HCT116 (cell line): ENCODE measurements at regions not wholly inside any gene's neighbourhood (a gene's known extent, or its start where the extent isn't known, plus 50 kb on each side); places are given as distances from the start of the nearest gene placed in this dataset.

Experiments
- ATAC-seq: fragments of 200-7000 bp; cut with Tn5 transposase; 2 replicates; pipeline ENCODE4 v1.9.1; 2020; ENCODE audit warnings: mild to moderate bottlenecking, moderate library complexity
- BruUV-seq: library from RNA; stranded (reverse); fragments of 400-500 nt; replicated peaks from 2 replicates; lab custom pipeline; 2021; lab: Mats Ljungman, UMichigan
- CTCF ChIA-PET: fragments of 300-600 bp; sonication (Branson Sonifier 250); formaldehyde crosslinking; loops from one replicate; lab custom pipeline; 2021; ENCODE audit warnings: antibody characterized with exemption; lab: Charles Lee
- POLR2A ChIA-PET: fragments of 300-600, 350-600 bp; sonication (Branson Sonifier 250); formaldehyde crosslinking; loops from one replicate; lab custom pipeline; 2021; ENCODE audit warnings: antibody characterized with exemption; lab: Charles Lee
- RAD21 ChIA-PET, 2 experiments: fragments of 300-600 bp; sonication (Branson Sonifier 250); formaldehyde crosslinking; loops; one replicate each; lab custom pipeline; 2023; ENCODE audit warnings: low total read pairs in 2 of 2; ENCODE audit not compliant: uncharacterized antibody in 2 of 2, unreplicated experiment in 2 of 2, low non-redundant PET in 1 of 2; lab: Charles Lee
- DNase-seq: peaks from one replicate; pipeline ENCODE4 v3.0.0-alpha.2; 2010; ENCODE audit warnings: low read depth, low spot score
- H2AFZ ChIP-seq: fragments of 200-600 bp; shearing (Covaris generic), sonication (generic); 2 replicates; pipeline ENCODE4 v1.6.1; 2017; ENCODE audit warnings: low read depth, mixed run types, mixed read lengths, antibody characterized with exemption, low read length; ENCODE audit not compliant: poor library complexity, severe bottlenecking
- H3K27ac ChIP-seq: 2 replicates; pipeline ENCODE4 v1.5.1; 2012; ENCODE audit warnings: low read depth, low read length
- H3K27me3 ChIP-seq: fragments of 200-600 bp; sonication (generic); 2 replicates; pipeline ENCODE4 v1.6.1; 2016; ENCODE audit warnings: mixed run types, low read length, mixed read lengths; ENCODE audit not compliant: insufficient read depth
- H3K36me3 ChIP-seq, 2 experiments: fragments of 200-500 bp in 1 of 2; fragments of 200-600 bp in 1 of 2; sonication (Bioruptor generic) in 1 of 2; sonication (generic) in 1 of 2; 2 replicates each; pipeline versions ENCODE4 v1.5.1 to v1.6.1; 2014 to 2016; ENCODE audit warnings: low read length in 2 of 2, inconsistent platforms in 1 of 2, mixed read lengths in 1 of 2, mixed run types in 1 of 2; ENCODE audit not compliant: insufficient read depth in 2 of 2, control insufficient read depth in 1 of 2
- H3K4me1 ChIP-seq, 2 experiments: fragments of 200-600 bp in 1 of 2; sonication (generic) in 1 of 2; 2 replicates each; pipeline versions ENCODE4 v1.5.1 to v1.6.1; 2012 to 2017; ENCODE audit warnings: low read length in 2 of 2, inconsistent platforms in 1 of 2, mild to moderate bottlenecking in 1 of 2, mixed read lengths in 1 of 2, mixed run types in 1 of 2, moderate library complexity in 1 of 2; ENCODE audit not compliant: insufficient read depth in 2 of 2, control insufficient read depth in 1 of 2
- H3K4me2 ChIP-seq: fragments of 200-600 bp; sonication (generic); 2 replicates; pipeline ENCODE4 v1.6.1; 2017; ENCODE audit warnings: mixed run types, low read length, mixed read lengths
- H3K4me3 ChIP-seq, 2 experiments: fragments of 200-600 bp in 1 of 2; sonication (generic) in 1 of 2; replicated peaks in 1 of 2; 2 replicates each; pipeline ENCODE4 v1.5.1; 2011 to 2016; ENCODE audit warnings: low read length in 2 of 2, control low read depth in 1 of 2, low read depth in 1 of 2, mild to moderate bottlenecking in 1 of 2, mixed read lengths in 1 of 2, mixed run types in 1 of 2
- H3K79me2 ChIP-seq: fragments of 200-600 bp; sonication (generic); 2 replicates; pipeline ENCODE4 v1.6.1; 2017; ENCODE audit warnings: mild to moderate bottlenecking, mixed run types, low read length, moderate library complexity, mixed read lengths; ENCODE audit not compliant: insufficient read depth
- H3K9ac ChIP-seq: fragments of 200-600 bp; sonication (generic); 2 replicates; pipeline ENCODE4 v1.6.1; 2016; ENCODE audit warnings: low read length, mixed read lengths
- H3K9me2 ChIP-seq: fragments of 200-600 bp; sonication (generic), shearing (Covaris generic); 2 replicates; pipeline ENCODE4 v1.6.1; 2017; ENCODE audit warnings: mixed run types, mild to moderate bottlenecking, moderate library complexity; ENCODE audit not compliant: insufficient read depth
- H3K9me3 ChIP-seq, 2 experiments: fragments of 200-500 bp in 1 of 2; fragments of 200-600 bp in 1 of 2; sonication (Bioruptor generic) in 1 of 2; sonication (generic) in 1 of 2; 2 replicates each; pipeline ENCODE4 v1.6.1; 2014 to 2017; ENCODE audit warnings: low read length in 2 of 2, mixed read lengths in 2 of 2, inconsistent platforms in 1 of 2, low read depth in 1 of 2, mild to moderate bottlenecking in 1 of 2, mixed run types in 1 of 2, moderate library complexity in 1 of 2; ENCODE audit not compliant: control insufficient read depth in 1 of 2, insufficient read depth in 1 of 2
- H4K20me1 ChIP-seq: fragments of 200-600 bp; sonication (generic), shearing (Covaris generic); 2 replicates; pipeline ENCODE4 v1.6.1; 2017; ENCODE audit warnings: mixed run types, mild to moderate bottlenecking, moderate library complexity; ENCODE audit not compliant: insufficient read depth
- CBX3 ChIP-seq: IDR thresholded peaks from 2 replicates; pipeline ENCODE4 v1.6.1; 2012; ENCODE audit warnings: low read depth
- CEBPB ChIP-seq: IDR thresholded peaks from 2 replicates; pipeline ENCODE4 v1.6.1; 2012; ENCODE audit warnings: low read depth
- CTCF ChIP-seq, 3 experiments: fragments of 200-600 bp in 1 of 3; sonication (generic) in 1 of 3; IDR thresholded peaks in 2 of 3; conservative IDR thresholded peaks in 1 of 3; 2 replicates each; pipeline ENCODE4 v1.5.1; 2012 to 2017; ENCODE audit warnings: low read depth in 2 of 3, low read length in 2 of 3, antibody characterized with exemption in 1 of 3, borderline replicate concordance in 1 of 3, control low read depth in 1 of 3, mild to moderate bottlenecking in 1 of 3, mixed read lengths in 1 of 3, mixed run types in 1 of 3, moderate library complexity in 1 of 3; ENCODE audit not compliant: insufficient read depth in 1 of 3
- EGR1 ChIP-seq: IDR thresholded peaks from 2 replicates; pipeline ENCODE4 v1.6.1; 2012; ENCODE audit warnings: low read depth
- EZH2phosphoT487 ChIP-seq: fragments of 200-600 bp; IDR thresholded peaks from 2 replicates; pipeline ENCODE4 v1.6.1; 2018; ENCODE audit warnings: antibody characterized with exemption, borderline replicate concordance
- FOSL1 ChIP-seq: IDR thresholded peaks from 2 replicates; pipeline ENCODE4 v1.6.1; 2012; ENCODE audit warnings: low read depth
- MAX ChIP-seq: IDR thresholded peaks from 2 replicates; pipeline ENCODE4 v1.6.1; 2012
- POLR2A ChIP-seq: IDR thresholded peaks from 2 replicates; pipeline ENCODE4 v1.7.0; 2011; ENCODE audit warnings: borderline replicate concordance; ENCODE audit not compliant: insufficient read depth, insufficient read length; ENCODE audit errors: extremely low read depth
- RAD21 ChIP-seq: IDR thresholded peaks from 2 replicates; pipeline ENCODE4 v1.6.1; 2012; ENCODE audit warnings: low read depth, mild to moderate bottlenecking
- SIN3A ChIP-seq: IDR thresholded peaks from 2 replicates; pipeline ENCODE4 v1.6.1; 2012; ENCODE audit warnings: low read depth
- SP1 ChIP-seq: IDR thresholded peaks from 2 replicates; pipeline ENCODE4 v1.6.1; 2012; ENCODE audit warnings: low read depth
- TCF7L2 ChIP-seq: IDR thresholded peaks from 2 replicates; pipeline ENCODE4 v1.7.0; 2011; ENCODE audit warnings: borderline replicate concordance, inconsistent platforms; ENCODE audit not compliant: insufficient read depth, insufficient read length; ENCODE audit errors: extremely low read depth
- ZFX ChIP-seq: fragments of 450-650 bp; IDR thresholded peaks from 2 replicates; pipeline ENCODE4 v1.6.1; 2017
- intact Hi-C: fragments of 100-400 bp; cut with micrococcal nuclease; formaldehyde crosslinking; loops from 2 replicates; pipeline ENCODE4 v1.10.0; 2022

GRCh38 chr2:122357998-122358397, 602.5 kb downstream of the TSN start:
- no peaks in the 10 kb centered on the region for H3K4me1 ChIP-seq
- H2AFZ ChIP-seq, result no peak overlapping the region
- TF ChIP-seq FOSL1 (no peak), ZFX (no peak), SP1 (no peak), EZH2phosphoT487 (no peak), SIN3A (no peak)
- H3K9me2 ChIP-seq, result no peaks in the 10 kb centered on the region
- 0 out of 4 replicates have a peak, but pooled peaks cover 0 to 2% of the 10 kb centered on the region in 2 experiments for H3K9me3 ChIP-seq
- H3K79me2 ChIP-seq, result no peaks in the 10 kb centered on the region
- no peaks in the 10 kb centered on the region for H3K36me3 ChIP-seq
- no peak overlapping the region for H3K9ac ChIP-seq
- ATAC-seq (no peak), DNase-seq (no peak)
- RAD21 ChIA-PET, result no interaction called here
- intact Hi-C loops, result no loop called here
- no peak overlapping the region for H3K4me2 ChIP-seq
- no peak overlapping the region for H3K27ac ChIP-seq
- no TSS peak for BruUV-seq
- no peaks in the 10 kb centered on the region for H3K27me3 ChIP-seq
- POLR2A ChIA-PET, result no interaction called here
- no peak overlapping the region for H3K4me3 ChIP-seq
- CTCF ChIA-PET, result no interaction called here
- H4K20me1 ChIP-seq, result no peaks in the 10 kb centered on the region

GRCh38 chr2:122358729-122359128, 603.3 kb downstream of the TSN start:
- Histone ChIP-seq H3K27ac (no peak overlapping the region), H4K20me1 (no peaks in the 10 kb centered on the region; the same call in 1 of the 2 replicates), H3K4me1 (no peaks in the 10 kb centered on the region), H3K9me3 (0 out of 4 replicates have a peak, but pooled peaks cover 0 to 2% of the 10 kb centered on the region in 2 experiments), H3K9me2 (no peaks in the 10 kb centered on the region), H3K27me3 (no peaks in the 10 kb centered on the region), H2AFZ (no peak overlapping the region), H3K79me2 (no peaks in the 10 kb centered on the region), H3K9ac (no peak overlapping the region), H3K36me3 (no peaks in the 10 kb centered on the region), H3K4me2 (no peak overlapping the region), H3K4me3 (no peak overlapping the region)
- TF ChIP-seq POLR2A, result no peak
- no peak for TF ChIP-seq MAX
- TF ChIP-seq CTCF (IDR thresholded peaks at IDR 0.05 in 2 of 3, conservative IDR thresholded peaks at IDR 0.05 in 1 of 3; ENCODE audit: borderline replicate concordance in 1 of 3, insufficient read depth in 1 of 3, low read depth in 2 of 3, low read length in 2 of 3), result no peak
- no peak for TF ChIP-seq CBX3
- TF ChIP-seq EGR1, result no peak
- TF ChIP-seq RAD21, result no peak
- TF ChIP-seq TCF7L2, result no peak
- no peak for TF ChIP-seq CEBPB
- DNase-seq, result no peak
- no TSS peak for BruUV-seq
- POLR2A ChIA-PET, result no interaction called here
- CTCF ChIA-PET, result no interaction called here
- no peak for ATAC-seq
- RAD21 ChIA-PET, result no interaction called here
- intact Hi-C loops, result no loop called here
